ENCODE measurements at regions not wholly inside any gene's neighbourhood (a gene's known extent, or its start where the extent isn't known, plus 50 kb on each side); places are given as distances from the start of the nearest gene placed in this dataset.

GRCh38 chr4:66577922-66578321 is 907.6 kb upstream of the EPHA5 start:
- TF ChIP-seq TAF1 (IDR thresholded peaks at IDR 0.05; ENCODE audit: low read depth, low read length) (no peak), POLR2AphosphoS5 (IDR thresholded peaks at IDR 0.05; ENCODE audit: low read depth, low read length) (no peak), POLR2A (IDR thresholded peaks at IDR 0.05; ENCODE audit: low read depth, low read length) (no peak), POU2F2 (IDR thresholded peaks at IDR 0.05; ENCODE audit: low read depth, low read length) (no peak), SPI1 (IDR thresholded peaks at IDR 0.05; ENCODE audit: low read depth, low read length) (no peak)
